ENCODE measurements at regions not wholly inside any gene's neighbourhood (a gene's known extent, or its start where the extent isn't known, plus 50 kb on each side); places are given as distances from the start of the nearest gene placed in this dataset.

GRCh38 chr6:140178935-140179334, 804.5 kb upstream of the CITED2 start:
- TF ChIP-seq CTCF (IDR thresholded peaks at IDR 0.05; ENCODE audit: insufficient read depth, low read length, poor library complexity, severe bottlenecking) (no peak), EZH2phosphoT487 (conservative IDR thresholded peaks at IDR 0.05; ENCODE audit: low read length) (no peak)

GRCh38 chr6:140178520-140178919, 804.1 kb upstream of the CITED2 start:
- H3K27ac ChIP-seq (ENCODE audit: low read depth, low read length) = no peak overlapping the region

More at GRCh38 chr6:140178935-140179334, 804.5 kb upstream of the CITED2 start:
- no peaks in the 10 kb centered on the region for H3K9me3 ChIP-seq (ENCODE audit: insufficient read depth, low read length)
- no peak overlapping the region for H3K9ac ChIP-seq (ENCODE audit: low read length)
- no peak overlapping the region for H3K4me2 ChIP-seq (ENCODE audit: low read depth, low read length, poor library complexity, severe bottlenecking)
- H3K79me2 ChIP-seq (ENCODE audit: insufficient read depth, low read length) = no peaks in the 10 kb centered on the region
- no peak overlapping the region for H3K4me3 ChIP-seq (ENCODE audit: insufficient read depth, low read length, poor library complexity, severe bottlenecking)
- H3F3A ChIP-seq (ENCODE audit: insufficient read depth) = no peaks in the 10 kb centered on the region
- no peak overlapping the region for H3K27ac ChIP-seq (ENCODE audit: low read depth, low read length)
- H2AFZ ChIP-seq (ENCODE audit: low read depth, low read length, severe bottlenecking) = no peak overlapping the region
- no peaks in the 10 kb centered on the region for H4K20me1 ChIP-seq (ENCODE audit: low read depth, low read length)
- no peaks in the 10 kb centered on the region for H3K9me2 ChIP-seq (replicated peaks; ENCODE audit: insufficient read depth, low read length)
- H3K36me3 ChIP-seq (ENCODE audit: low read length) = no peaks in the 10 kb centered on the region
- no peaks in the 10 kb centered on the region for H3K27me3 ChIP-seq (ENCODE audit: low read length)

GRCh38 chr6:140176306-140176705, 801.9 kb upstream of the CITED2 start:
- Histone ChIP-seq H3F3A (ENCODE audit: insufficient read depth) (no peaks in the 10 kb centered on the region), H4K20me1 (ENCODE audit: low read depth, low read length) (no peaks in the 10 kb centered on the region), H3K27me3 (ENCODE audit: low read length) (no peaks in the 10 kb centered on the region), H3K36me3 (ENCODE audit: low read length) (no peaks in the 10 kb centered on the region), H3K79me2 (ENCODE audit: insufficient read depth, low read length) (no peaks in the 10 kb centered on the region), H3K4me3 (ENCODE audit: insufficient read depth, low read length, poor library complexity, severe bottlenecking) (no peak overlapping the region), H3K9me2 (replicated peaks; ENCODE audit: insufficient read depth, low read length) (no peaks in the 10 kb centered on the region), H3K9me3 (ENCODE audit: insufficient read depth, low read length) (no peaks in the 10 kb centered on the region), H2AFZ (ENCODE audit: low read depth, low read length, severe bottlenecking) (no peak overlapping the region), H3K4me2 (ENCODE audit: low read depth, low read length, poor library complexity, severe bottlenecking) (no peak overlapping the region), H3K27ac (ENCODE audit: low read depth, low read length) (no peak overlapping the region), H3K9ac (ENCODE audit: low read length) (no peak overlapping the region)
- TF ChIP-seq EZH2phosphoT487 (conservative IDR thresholded peaks at IDR 0.05; ENCODE audit: low read length) (no peak), CTCF (IDR thresholded peaks at IDR 0.05; ENCODE audit: insufficient read depth, low read length, poor library complexity, severe bottlenecking) (no peak)

More at GRCh38 chr6:140178520-140178919, 804.1 kb upstream of the CITED2 start:
- Histone ChIP-seq H3K9me3 (ENCODE audit: insufficient read depth, low read length) (no peaks in the 10 kb centered on the region), H3K36me3 (ENCODE audit: low read length) (no peaks in the 10 kb centered on the region), H3K9me2 (replicated peaks; ENCODE audit: insufficient read depth, low read length) (no peaks in the 10 kb centered on the region), H3K9ac (ENCODE audit: low read length) (no peak overlapping the region), H2AFZ (ENCODE audit: low read depth, low read length, severe bottlenecking) (no peak overlapping the region), H4K20me1 (ENCODE audit: low read depth, low read length) (no peaks in the 10 kb centered on the region), H3F3A (ENCODE audit: insufficient read depth) (no peaks in the 10 kb centered on the region), H3K79me2 (ENCODE audit: insufficient read depth, low read length) (no peaks in the 10 kb centered on the region), H3K4me3 (ENCODE audit: insufficient read depth, low read length, poor library complexity, severe bottlenecking) (no peak overlapping the region), H3K27me3 (ENCODE audit: low read length) (no peaks in the 10 kb centered on the region), H3K4me2 (ENCODE audit: low read depth, low read length, poor library complexity, severe bottlenecking) (no peak overlapping the region)
- TF ChIP-seq CTCF (IDR thresholded peaks at IDR 0.05; ENCODE audit: insufficient read depth, low read length, poor library complexity, severe bottlenecking) = no peak
